HL-60 (cell line): ENCODE measurements at regions not wholly inside any gene's neighbourhood (a gene's known extent, or its start where the extent isn't known, plus 50 kb on each side); places are given as distances from the start of the nearest gene placed in this dataset.

Experiments
- DNase-seq, 2 experiments: peaks; one replicate each; pipeline ENCODE4 v3.0.0-alpha.2; 2010 to 2020; ENCODE audit warnings: low read depth in 1 of 2, low spot score in 1 of 2
- H3K27ac ChIP-seq: fragments of 250-450 bp; sonication (Bioruptor Pico); replicated peaks from 2 replicates; pipeline ENCODE4 v1.5.1; 2020; ENCODE audit warnings: mild to moderate bottlenecking, moderate library complexity
- H3K27me3 ChIP-seq: fragments of 250-450 bp; sonication (Bioruptor Pico); 2 replicates; pipeline ENCODE4 v1.5.1; 2021; ENCODE audit warnings: mild to moderate bottlenecking, moderate library complexity; ENCODE audit not compliant: insufficient read depth, poor library complexity, severe bottlenecking
- H3K4me3 ChIP-seq: replicated peaks from 2 replicates; pipeline ENCODE4 v1.5.1; 2011; ENCODE audit warnings: mild to moderate bottlenecking, control low read depth, low read length; ENCODE audit not compliant: insufficient read depth
- GABPA ChIP-seq: IDR thresholded peaks from 2 replicates; pipeline ENCODE4 v1.6.1; 2012; ENCODE audit warnings: low read depth
- POLR2AphosphoS5 ChIP-seq: IDR thresholded peaks from 2 replicates; pipeline ENCODE4 v1.6.1; 2012; ENCODE audit warnings: low read depth
- SPI1 ChIP-seq: IDR thresholded peaks from 2 replicates; pipeline ENCODE4 v1.6.1; 2012; ENCODE audit warnings: low read depth, mild to moderate bottlenecking, borderline replicate concordance
- TF ChIP-seq, protein P1 (sequence below): IDR thresholded peaks from 2 replicates; pipeline ENCODE4 v1.6.1; 2012; ENCODE audit warnings: low read depth; ENCODE audit not compliant: insufficient replicate concordance
- TF ChIP-seq, protein P2 (sequence below): IDR thresholded peaks from one replicate; pipeline ENCODE4 v1.5.1; 2011; ENCODE audit warnings: low read length, control low read depth, inconsistent platforms; ENCODE audit not compliant: insufficient read depth

DNA sequence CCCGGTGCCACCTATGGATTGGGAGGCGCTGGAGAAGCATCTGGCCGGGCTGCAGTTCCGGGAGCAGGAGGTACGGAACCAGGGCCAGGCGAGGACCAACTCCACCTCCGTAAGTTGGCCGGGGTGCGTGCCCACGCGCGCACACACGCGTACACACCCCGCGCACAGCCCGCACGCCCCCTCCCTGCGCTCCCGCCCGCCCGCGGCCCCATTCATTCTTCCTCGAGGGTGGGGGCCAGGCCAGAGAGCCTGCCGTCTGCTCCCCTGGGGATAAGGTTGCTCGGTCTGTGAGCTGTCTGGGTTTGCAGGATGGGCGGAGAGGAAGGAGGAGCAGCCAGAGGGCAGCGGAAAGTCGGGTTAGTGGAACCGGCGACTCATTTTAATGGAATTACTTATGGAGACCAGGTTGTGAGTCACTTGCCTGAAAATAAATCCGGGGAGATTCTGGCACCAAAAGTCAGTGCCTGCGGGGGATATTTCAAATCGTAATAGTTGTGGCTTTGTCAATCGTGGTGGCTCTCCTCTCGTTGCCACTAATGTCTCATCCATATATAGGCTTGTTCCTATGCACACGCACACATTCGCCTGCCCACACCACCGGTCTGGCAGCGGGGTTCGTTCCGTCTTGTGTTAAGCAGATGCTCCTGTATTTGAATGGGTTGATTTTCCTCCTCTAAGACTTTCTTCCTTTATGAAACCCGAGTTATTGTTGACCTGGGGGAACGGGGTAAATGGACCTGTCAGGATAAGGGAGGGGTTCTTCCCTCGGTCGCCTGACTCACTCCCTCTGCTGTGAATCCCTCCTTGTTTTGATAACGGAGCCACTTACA lies 223.4 kb upstream of the IL12A start:
- TF ChIP-seq, protein P1, sequence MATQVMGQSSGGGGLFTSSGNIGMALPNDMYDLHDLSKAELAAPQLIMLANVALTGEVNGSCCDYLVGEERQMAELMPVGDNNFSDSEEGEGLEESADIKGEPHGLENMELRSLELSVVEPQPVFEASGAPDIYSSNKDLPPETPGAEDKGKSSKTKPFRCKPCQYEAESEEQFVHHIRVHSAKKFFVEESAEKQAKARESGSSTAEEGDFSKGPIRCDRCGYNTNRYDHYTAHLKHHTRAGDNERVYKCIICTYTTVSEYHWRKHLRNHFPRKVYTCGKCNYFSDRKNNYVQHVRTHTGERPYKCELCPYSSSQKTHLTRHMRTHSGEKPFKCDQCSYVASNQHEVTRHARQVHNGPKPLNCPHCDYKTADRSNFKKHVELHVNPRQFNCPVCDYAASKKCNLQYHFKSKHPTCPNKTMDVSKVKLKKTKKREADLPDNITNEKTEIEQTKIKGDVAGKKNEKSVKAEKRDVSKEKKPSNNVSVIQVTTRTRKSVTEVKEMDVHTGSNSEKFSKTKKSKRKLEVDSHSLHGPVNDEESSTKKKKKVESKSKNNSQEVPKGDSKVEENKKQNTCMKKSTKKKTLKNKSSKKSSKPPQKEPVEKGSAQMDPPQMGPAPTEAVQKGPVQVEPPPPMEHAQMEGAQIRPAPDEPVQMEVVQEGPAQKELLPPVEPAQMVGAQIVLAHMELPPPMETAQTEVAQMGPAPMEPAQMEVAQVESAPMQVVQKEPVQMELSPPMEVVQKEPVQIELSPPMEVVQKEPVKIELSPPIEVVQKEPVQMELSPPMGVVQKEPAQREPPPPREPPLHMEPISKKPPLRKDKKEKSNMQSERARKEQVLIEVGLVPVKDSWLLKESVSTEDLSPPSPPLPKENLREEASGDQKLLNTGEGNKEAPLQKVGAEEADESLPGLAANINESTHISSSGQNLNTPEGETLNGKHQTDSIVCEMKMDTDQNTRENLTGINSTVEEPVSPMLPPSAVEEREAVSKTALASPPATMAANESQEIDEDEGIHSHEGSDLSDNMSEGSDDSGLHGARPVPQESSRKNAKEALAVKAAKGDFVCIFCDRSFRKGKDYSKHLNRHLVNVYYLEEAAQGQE, result no peak
- TF ChIP-seq GABPA (no peak), POLR2AphosphoS5 (no peak), SPI1 (no peak)
- TF ChIP-seq, protein P2, sequence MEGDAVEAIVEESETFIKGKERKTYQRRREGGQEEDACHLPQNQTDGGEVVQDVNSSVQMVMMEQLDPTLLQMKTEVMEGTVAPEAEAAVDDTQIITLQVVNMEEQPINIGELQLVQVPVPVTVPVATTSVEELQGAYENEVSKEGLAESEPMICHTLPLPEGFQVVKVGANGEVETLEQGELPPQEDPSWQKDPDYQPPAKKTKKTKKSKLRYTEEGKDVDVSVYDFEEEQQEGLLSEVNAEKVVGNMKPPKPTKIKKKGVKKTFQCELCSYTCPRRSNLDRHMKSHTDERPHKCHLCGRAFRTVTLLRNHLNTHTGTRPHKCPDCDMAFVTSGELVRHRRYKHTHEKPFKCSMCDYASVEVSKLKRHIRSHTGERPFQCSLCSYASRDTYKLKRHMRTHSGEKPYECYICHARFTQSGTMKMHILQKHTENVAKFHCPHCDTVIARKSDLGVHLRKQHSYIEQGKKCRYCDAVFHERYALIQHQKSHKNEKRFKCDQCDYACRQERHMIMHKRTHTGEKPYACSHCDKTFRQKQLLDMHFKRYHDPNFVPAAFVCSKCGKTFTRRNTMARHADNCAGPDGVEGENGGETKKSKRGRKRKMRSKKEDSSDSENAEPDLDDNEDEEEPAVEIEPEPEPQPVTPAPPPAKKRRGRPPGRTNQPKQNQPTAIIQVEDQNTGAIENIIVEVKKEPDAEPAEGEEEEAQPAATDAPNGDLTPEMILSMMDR, result no peak
- Histone ChIP-seq H3K4me3 (no peak overlapping the region), H3K27ac (no peak overlapping the region)

DNA sequence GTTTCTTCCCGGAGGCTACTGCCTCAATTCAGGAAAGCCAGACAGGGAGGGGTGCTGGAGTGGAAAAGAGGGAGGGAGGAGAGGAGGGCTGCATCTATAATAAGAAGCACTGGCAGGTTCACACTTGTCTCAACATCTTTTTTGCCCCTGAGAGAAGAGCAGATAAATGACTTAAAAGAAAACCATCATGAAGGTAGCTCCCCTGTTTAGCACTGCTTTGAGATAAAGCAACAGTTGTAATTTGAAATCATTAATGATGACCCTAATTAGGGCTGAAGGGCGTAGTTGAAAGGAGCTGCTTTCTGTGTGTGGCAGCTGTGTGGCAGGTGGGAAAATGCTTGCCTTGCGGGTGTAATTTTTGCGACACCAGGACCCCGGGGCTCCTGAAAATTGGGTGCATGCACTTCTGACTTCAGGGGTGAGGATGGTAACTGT lies 222.8 kb upstream of the IL12A start:
- Histone ChIP-seq H3K27ac (no peak overlapping the region), H3K4me3 (no peak overlapping the region), H3K27me3 (peaks cover 41% of the 10 kb centered on the region)
- DNase-seq, result no peak
- TF ChIP-seq, protein P1, result no peak
- TF ChIP-seq GABPA (no peak), SPI1 (no peak), POLR2AphosphoS5 (no peak)
- TF ChIP-seq, protein P2, result no peak

More for the DNA sequence above, 223.4 kb upstream of the IL12A start:
- peaks cover 44% of the 10 kb centered on the region for H3K27me3 ChIP-seq
- no peak for DNase-seq

DNA sequence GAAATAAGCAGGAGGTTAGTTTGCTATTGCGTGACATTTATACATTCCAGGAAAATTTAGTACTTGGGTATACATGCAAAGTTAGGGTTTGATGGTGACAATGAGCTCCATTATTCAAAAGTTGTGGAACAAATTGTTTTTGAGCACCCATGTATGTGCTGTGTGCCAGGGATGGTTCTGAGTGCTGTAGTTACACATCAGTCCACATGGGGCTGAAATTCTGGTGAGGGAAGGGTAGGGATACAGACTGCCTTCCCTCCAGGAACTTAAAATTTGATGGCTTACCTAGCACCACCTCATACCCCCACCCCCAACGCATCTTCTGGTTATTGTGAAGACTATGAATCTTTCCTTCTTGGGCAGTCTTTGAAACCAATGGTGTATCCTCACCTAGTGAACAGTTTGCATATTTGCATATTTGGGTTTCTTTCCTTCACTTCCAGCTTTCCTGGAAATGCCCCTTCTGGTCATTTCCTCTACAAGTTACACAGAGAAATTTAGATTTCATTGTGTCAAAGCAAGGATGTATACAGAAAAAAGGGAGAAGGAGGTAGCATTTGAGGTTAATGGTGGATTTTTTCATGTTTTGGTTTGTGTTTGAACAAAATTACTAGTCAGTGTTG lies 222.0 kb upstream of the IL12A start:
- Histone ChIP-seq H3K27ac (no peak overlapping the region), H3K4me3 (no peak overlapping the region), H3K27me3 (peaks cover 41% of the 10 kb centered on the region)
- no peak for DNase-seq
- TF ChIP-seq POLR2AphosphoS5 (no peak), SPI1 (no peak), GABPA (no peak)
- TF ChIP-seq, protein P1, result no peak
- TF ChIP-seq, protein P2, result no peak
